Activated naive CD8-positive, alpha-beta T cell treated with anti-CD3 and anti-CD28 coated beads, Interleukin-2, amount 50 U/mL, for 16 hours (primary cell): ENCODE measurements at regions not wholly inside any gene's neighbourhood (a gene's known extent, or its start where the extent isn't known, plus 50 kb on each side); places are given as distances from the start of the nearest gene placed in this dataset.

ENCODE experiments used
- DNase-seq: peaks from one replicate; pipeline ENCODE4 v3.0.0-alpha.2; 2020; ENCODE audit warnings: low read depth, low spot score

- DNase-seq, result no peak
These were observed 99.0 kb upstream of the ZMIZ1 start for GRCh38 chr10:78969719-78970118.

- DNase-seq, result no peak
These were observed 98.5 kb upstream of the ZMIZ1 start for GRCh38 chr10:78970261-78970660.

- DNase-seq, result no peak
These were observed 97.6 kb upstream of the ZMIZ1 start for GRCh38 chr10:78971094-78971682.

- no peak for DNase-seq
These were observed 96.4 kb upstream of the ZMIZ1 start for GRCh38 chr10:78972160-78972946.

- DNase-seq, result peak; percentile 51
These were observed 95.5 kb upstream of the ZMIZ1 start for GRCh38 chr10:78972947-78973900.

- peak; percentile 14 for DNase-seq
These were observed 94.7 kb upstream of the ZMIZ1 start for GRCh38 chr10:78973901-78974616.

GRCh38 chr10:78974617-78975317, 94.0 kb upstream of the ZMIZ1 start:
- DNase-seq, result peak; percentile 57

- DNase-seq, result no peak
These were observed 92.8 kb upstream of the ZMIZ1 start for GRCh38 chr10:78975926-78976325.

GRCh38 chr10:78976825-78977755, 91.7 kb upstream of the ZMIZ1 start:
- DNase-seq, result no peak

- DNase-seq, result no peak
These were observed 88.8 kb upstream of the ZMIZ1 start for GRCh38 chr10:78979938-78980337.

- DNase-seq, result no peak
These were observed 88.4 kb upstream of the ZMIZ1 start for GRCh38 chr10:78980354-78980753.

GRCh38 chr10:78980815-78981214, 88.0 kb upstream of the ZMIZ1 start:
- DNase-seq, result no peak

GRCh38 chr10:78981257-78981969, 87.4 kb upstream of the ZMIZ1 start:
- DNase-seq, result no peak

- DNase-seq, result no peak
These were observed 86.8 kb upstream of the ZMIZ1 start for GRCh38 chr10:78981970-78982281.

- DNase-seq, result no peak
These were observed 86.0 kb upstream of the ZMIZ1 start for GRCh38 chr10:78982726-78983125.

GRCh38 chr10:78983608-78984007, 85.2 kb upstream of the ZMIZ1 start:
- no peak for DNase-seq

- DNase-seq, result no peak
These were observed 82.6 kb upstream of the ZMIZ1 start for GRCh38 chr10:78985973-78986818.

GRCh38 chr10:78991187-78991586, 77.6 kb upstream of the ZMIZ1 start:
- no peak for DNase-seq
